Gastrocnemius medialis (tissue), 4 donors: ENCODE measurements at regions not wholly inside any gene's neighbourhood (a gene's known extent, or its start where the extent isn't known, plus 50 kb on each side); places are given as distances from the start of the nearest gene placed in this dataset.

Experiments
- POLR2A ChIP-seq, 2 donors: fragments of 450-650 bp; IDR thresholded peaks; one replicate each; pipeline ENCODE4 v1.6.1; 2017; ENCODE audit warnings: antibody characterized with exemption in 2 of 2, mild to moderate bottlenecking in 2 of 2, moderate library complexity in 2 of 2
- TF ChIP-seq, protein P1 (sequence below), 5 experiments: fragments of 450-650 bp in 3 of 5; fragments of 200-600 bp in 2 of 5; sonication (generic) in 2 of 5; IDR thresholded peaks in 4 of 5; conservative IDR thresholded peaks in 1 of 5; 1 replicate in 4 of 5; 2 replicates in 1 of 5; pipeline ENCODE4 v1.5.1; 2016 to 2019; ENCODE audit warnings: antibody characterized with exemption in 5 of 5, mild to moderate bottlenecking in 3 of 5, moderate library complexity in 3 of 5

- TF ChIP-seq, protein P1, sequence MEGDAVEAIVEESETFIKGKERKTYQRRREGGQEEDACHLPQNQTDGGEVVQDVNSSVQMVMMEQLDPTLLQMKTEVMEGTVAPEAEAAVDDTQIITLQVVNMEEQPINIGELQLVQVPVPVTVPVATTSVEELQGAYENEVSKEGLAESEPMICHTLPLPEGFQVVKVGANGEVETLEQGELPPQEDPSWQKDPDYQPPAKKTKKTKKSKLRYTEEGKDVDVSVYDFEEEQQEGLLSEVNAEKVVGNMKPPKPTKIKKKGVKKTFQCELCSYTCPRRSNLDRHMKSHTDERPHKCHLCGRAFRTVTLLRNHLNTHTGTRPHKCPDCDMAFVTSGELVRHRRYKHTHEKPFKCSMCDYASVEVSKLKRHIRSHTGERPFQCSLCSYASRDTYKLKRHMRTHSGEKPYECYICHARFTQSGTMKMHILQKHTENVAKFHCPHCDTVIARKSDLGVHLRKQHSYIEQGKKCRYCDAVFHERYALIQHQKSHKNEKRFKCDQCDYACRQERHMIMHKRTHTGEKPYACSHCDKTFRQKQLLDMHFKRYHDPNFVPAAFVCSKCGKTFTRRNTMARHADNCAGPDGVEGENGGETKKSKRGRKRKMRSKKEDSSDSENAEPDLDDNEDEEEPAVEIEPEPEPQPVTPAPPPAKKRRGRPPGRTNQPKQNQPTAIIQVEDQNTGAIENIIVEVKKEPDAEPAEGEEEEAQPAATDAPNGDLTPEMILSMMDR (IDR thresholded peaks at IDR 0.05 in 4 of 5, conservative IDR thresholded peaks at IDR 0.05 in 1 of 5), result no peak
- TF ChIP-seq POLR2A (IDR thresholded peaks at IDR 0.05), result no peak
Measured at GRCh38 chr3:22940285-22940684, 262.8 kb upstream of the UBE2E2 start.
